NCI-H460 (cell line): ENCODE measurements at regions not wholly inside any gene's neighbourhood (a gene's known extent, or its start where the extent isn't known, plus 50 kb on each side); places are given as distances from the start of the nearest gene placed in this dataset.

Experiments used
- DNase-seq: peaks from one replicate; pipeline ENCODE4 v3.0.0-alpha.2; 2016; ENCODE audit warnings: low read depth; ENCODE audit errors: extremely low read depth

GRCh38 chr15:39130556-39131379, 450.1 kb upstream of the THBS1 start:
- DNase-seq: no peak

- no peak for DNase-seq
Measured at GRCh38 chr15:39131609-39132008, 449.3 kb upstream of the THBS1 start.

- no peak for DNase-seq
Measured at GRCh38 chr15:39132070-39132469, 448.8 kb upstream of the THBS1 start.

GRCh38 chr15:39132954-39133600, 447.8 kb upstream of the THBS1 start:
- no peak for DNase-seq

GRCh38 chr15:39134282-39134681, 446.6 kb upstream of the THBS1 start:
- DNase-seq: no peak

GRCh38 chr15:39135989-39136388, 444.9 kb upstream of the THBS1 start:
- no peak for DNase-seq

- DNase-seq: no peak
Measured at GRCh38 chr15:39139431-39140059, 441.3 kb upstream of the THBS1 start.

- no peak for DNase-seq
Measured at GRCh38 chr15:39140060-39140604, 440.7 kb upstream of the THBS1 start.

GRCh38 chr15:39142500-39142899, 438.4 kb upstream of the THBS1 start:
- no peak for DNase-seq

GRCh38 chr15:39143479-39143878, 437.4 kb upstream of the THBS1 start:
- DNase-seq: no peak

GRCh38 chr15:39144051-39144450, 436.8 kb upstream of the THBS1 start:
- DNase-seq: no peak

- no peak for DNase-seq
Measured at GRCh38 chr15:39144613-39145499, 436.0 kb upstream of the THBS1 start.

- no peak for DNase-seq
Measured at GRCh38 chr15:39145854-39146625, 434.8 kb upstream of the THBS1 start.

GRCh38 chr15:39149636-39150150, 431.2 kb upstream of the THBS1 start:
- no peak for DNase-seq

- DNase-seq: no peak
Measured at GRCh38 chr15:39151545-39151944, 429.3 kb upstream of the THBS1 start.

GRCh38 chr15:39153058-39153714, 427.7 kb upstream of the THBS1 start:
- DNase-seq: no peak

GRCh38 chr15:39153716-39154115, 427.2 kb upstream of the THBS1 start:
- DNase-seq: no peak

GRCh38 chr15:39154227-39154638, 426.6 kb upstream of the THBS1 start:
- DNase-seq: no peak

- DNase-seq: no peak
Measured at GRCh38 chr15:39154776-39155175, 426.1 kb upstream of the THBS1 start.
